Skin epidermis (tissue), 12 donors: ENCODE measurements at regions not wholly inside any gene's neighbourhood (a gene's known extent, or its start where the extent isn't known, plus 50 kb on each side); places are given as distances from the start of the nearest gene placed in this dataset.
A peak's percentile ranks its signal among the peaks of the same experiment; 100 is the strongest.

Experiments
- H3K27ac ChIP-seq, 21 experiments: fragments of 200-600 bp; sonication (generic) in 11 of 21; one replicate each; pipeline ENCODE4 v1.5.0; 2020; ENCODE audit warnings: mild to moderate bottlenecking in 3 of 21, inconsistent platforms in 2 of 21, moderate library complexity in 2 of 21
- H3K4me3 ChIP-seq, 7 experiments: fragments of 200-600 bp; sonication (generic) in 2 of 7; one replicate each; pipeline ENCODE4 v1.5.0; 2020; ENCODE audit warnings: inconsistent platforms in 2 of 7, mild to moderate bottlenecking in 2 of 7, moderate library complexity in 1 of 7

DNA sequence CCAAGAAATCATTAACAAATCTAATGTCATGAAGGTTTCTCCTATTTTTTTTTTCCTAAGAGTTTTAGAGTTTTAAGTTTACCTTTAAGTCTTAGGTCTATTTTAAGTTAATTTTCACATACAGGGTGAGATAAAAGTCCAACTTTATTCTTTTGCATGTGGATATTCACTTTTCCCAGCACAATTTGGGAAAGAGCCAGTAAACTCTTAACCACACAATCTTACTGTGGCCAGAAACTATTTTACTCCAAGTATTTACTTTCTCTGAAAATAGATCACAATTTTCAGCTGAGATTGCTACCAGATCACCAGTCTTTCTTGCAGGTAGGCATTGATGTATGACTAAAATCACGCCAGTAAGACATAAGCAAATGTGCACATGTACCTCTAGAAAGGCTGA, 728.5 kb downstream of the TNS3 start:
- Histone ChIP-seq H3K27ac (no peak overlapping the region), H3K4me3 (no peak overlapping the region)

GRCh38 chr7:46852795-46853194, 729.1 kb downstream of the TNS3 start:
- H3K4me3 ChIP-seq, result no peak overlapping the region

GRCh38 chr7:46850563-46851330, 731.2 kb downstream of the TNS3 start:
- Histone ChIP-seq H3K27ac (no peak overlapping the region), H3K4me3 (no peak overlapping the region)

More at GRCh38 chr7:46852795-46853194, 729.1 kb downstream of the TNS3 start:
- H3K27ac ChIP-seq, result no peak overlapping the region

DNA sequence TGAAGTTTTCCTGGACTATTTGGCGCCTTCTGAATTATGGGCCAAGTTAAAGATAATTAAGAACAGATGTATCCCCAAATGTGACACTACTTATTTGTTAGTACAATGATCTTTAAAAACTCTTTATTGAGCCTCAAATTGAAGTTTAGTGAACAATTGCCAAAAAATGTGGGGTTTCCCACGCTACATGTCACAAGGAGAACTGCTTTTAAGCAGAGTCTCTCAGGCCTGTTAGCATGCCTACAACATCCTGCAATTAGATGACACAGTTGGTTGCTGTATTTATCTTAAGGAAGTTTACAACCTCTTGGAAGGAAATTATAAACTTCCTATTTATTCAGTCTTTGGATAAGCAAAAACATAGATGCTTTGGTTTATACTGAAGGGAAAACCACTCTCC, 733.0 kb downstream of the TNS3 start:
- H3K27ac ChIP-seq, result no peak overlapping the region
- H3K4me3 ChIP-seq, result no peak overlapping the region

GRCh38 chr7:46848311-46848710, 733.6 kb downstream of the TNS3 start:
- no peak overlapping the region for H3K4me3 ChIP-seq
- H3K27ac ChIP-seq, result no peak overlapping the region

GRCh38 chr7:46847126-46847525, 734.8 kb downstream of the TNS3 start:
- Histone ChIP-seq H3K27ac (no peak overlapping the region), H3K4me3 (no peak overlapping the region)

GRCh38 chr7:46844486-46844885, 737.4 kb downstream of the TNS3 start:
- no peak overlapping the region for H3K27ac ChIP-seq
- H3K4me3 ChIP-seq, result no peak overlapping the region

DNA sequence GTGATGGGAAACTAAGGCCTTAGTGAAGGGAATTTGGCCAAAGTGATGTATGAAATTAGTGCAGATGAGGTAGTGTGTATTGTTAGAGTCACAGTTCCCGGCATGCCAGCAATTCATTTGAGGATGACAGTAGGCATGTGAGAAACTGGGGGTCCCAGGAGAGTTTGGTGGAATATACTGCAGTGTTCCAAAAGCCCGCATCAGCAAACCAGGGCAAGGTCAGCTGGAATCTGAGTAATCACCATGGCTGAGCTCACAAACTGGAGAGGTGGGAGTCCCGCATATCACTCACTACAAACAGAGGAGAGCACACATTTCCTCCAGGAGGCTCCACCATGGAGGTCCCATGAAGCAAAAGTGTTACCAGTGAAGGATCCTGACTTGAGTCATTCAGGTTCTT, 740.7 kb downstream of the TNS3 start:
- no peak overlapping the region for H3K4me3 ChIP-seq
- no peak overlapping the region for H3K27ac ChIP-seq

GRCh38 chr7:46839651-46840050, 742.3 kb downstream of the TNS3 start:
- Histone ChIP-seq H3K27ac (no peak overlapping the region), H3K4me3 (no peak overlapping the region)

DNA sequence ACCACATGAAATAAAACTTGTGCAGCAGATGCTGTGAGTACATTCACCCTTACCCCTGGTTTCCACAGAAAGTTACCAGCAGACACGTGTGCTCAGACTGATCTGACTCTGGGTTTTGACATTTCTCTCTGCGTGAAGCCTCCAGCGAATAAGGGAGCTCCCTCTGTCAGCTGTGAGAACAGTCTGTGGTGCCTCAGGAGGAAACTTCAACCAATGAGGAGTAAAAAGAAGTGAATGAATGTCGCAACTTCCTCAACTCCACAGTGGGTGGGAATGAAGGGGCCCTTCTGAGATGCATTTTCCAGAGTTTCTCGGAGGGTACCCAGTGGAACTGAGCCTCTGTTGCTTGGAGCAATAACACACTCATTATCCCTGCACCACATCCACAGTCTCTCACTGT, 743.4 kb downstream of the TNS3 start:
- H3K27ac ChIP-seq, result no peak overlapping the region
- H3K4me3 ChIP-seq, result no peak overlapping the region

GRCh38 chr7:46835556-46835955, 746.4 kb downstream of the TNS3 start:
- H3K27ac ChIP-seq, result no peak overlapping the region
- no peak overlapping the region for H3K4me3 ChIP-seq

DNA sequence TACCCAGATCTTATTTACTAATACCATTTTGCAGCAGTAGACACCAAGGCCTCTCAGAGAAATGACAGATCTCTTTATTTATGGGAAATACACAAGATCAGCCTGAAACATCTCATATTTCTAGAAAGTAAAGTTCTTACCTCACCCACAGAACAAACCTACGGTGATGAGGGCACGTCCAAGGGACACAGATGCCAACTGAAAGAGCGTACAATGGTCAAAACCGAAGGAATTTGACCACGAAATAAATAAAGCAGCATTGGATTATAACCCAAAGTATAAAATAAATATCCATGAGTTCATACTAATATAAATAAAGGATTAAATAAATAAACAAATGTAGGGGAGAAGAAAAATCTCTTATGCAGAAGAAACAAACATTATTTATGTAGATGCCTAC, 747.0 kb downstream of the TNS3 start:
- Histone ChIP-seq H3K4me3 (no peak overlapping the region), H3K27ac (no peak overlapping the region)

- no peak overlapping the region for H3K4me3 ChIP-seq
- no peak overlapping the region for H3K27ac ChIP-seq
Observed at GRCh38 chr7:46833197-46833596, 748.7 kb downstream of the TNS3 start.

GRCh38 chr7:46832136-46832535, 749.8 kb downstream of the TNS3 start:
- Histone ChIP-seq H3K27ac (no peak overlapping the region), H3K4me3 (no peak overlapping the region)

GRCh38 chr7:46819819-46820218, 762.1 kb downstream of the TNS3 start:
- Histone ChIP-seq H3K4me3 (no peak overlapping the region), H3K27ac (no peak overlapping the region)

- H3K4me3 ChIP-seq, result no peak overlapping the region
- no peak overlapping the region for H3K27ac ChIP-seq
Observed at GRCh38 chr7:46814516-46815250, 767.2 kb downstream of the TNS3 start.

- no peak overlapping the region for H3K4me3 ChIP-seq
- peak overlapping the region in 3 of 21 experiments; percentile 11 to 68 (median 38) for H3K27ac ChIP-seq
Observed at GRCh38 chr7:46812101-46812675, 769.7 kb downstream of the TNS3 start.

- Histone ChIP-seq H3K4me3 (no peak overlapping the region), H3K27ac (peak overlapping the region in 4 of 21 experiments; percentile 17 to 68 (median 37))
Observed at GRCh38 chr7:46811529-46811928, 770.4 kb downstream of the TNS3 start.

DNA sequence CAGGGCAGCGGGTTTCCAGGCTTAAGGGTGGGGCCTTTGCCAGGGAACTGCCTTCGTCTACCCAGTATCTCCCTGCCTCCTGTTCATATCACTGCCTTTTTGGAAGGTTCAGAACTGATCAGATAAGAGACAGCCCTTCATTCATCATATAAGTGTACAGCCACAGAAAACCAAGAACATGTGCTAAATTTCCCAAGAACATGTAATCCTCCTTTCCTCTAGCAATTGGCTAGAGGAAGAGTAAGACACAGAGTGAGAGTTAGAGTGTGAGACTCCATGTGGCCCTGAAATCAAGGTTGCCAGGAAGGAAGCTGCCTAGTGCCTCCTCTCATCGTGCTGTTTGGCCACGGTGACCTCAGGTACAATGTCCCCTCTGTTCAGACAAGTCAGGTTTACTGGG, 770.9 kb downstream of the TNS3 start:
- H3K27ac ChIP-seq, result peak overlapping the region in 5 of 21 experiments; percentile 17 to 42 (median 33)
- no peak overlapping the region for H3K4me3 ChIP-seq

DNA sequence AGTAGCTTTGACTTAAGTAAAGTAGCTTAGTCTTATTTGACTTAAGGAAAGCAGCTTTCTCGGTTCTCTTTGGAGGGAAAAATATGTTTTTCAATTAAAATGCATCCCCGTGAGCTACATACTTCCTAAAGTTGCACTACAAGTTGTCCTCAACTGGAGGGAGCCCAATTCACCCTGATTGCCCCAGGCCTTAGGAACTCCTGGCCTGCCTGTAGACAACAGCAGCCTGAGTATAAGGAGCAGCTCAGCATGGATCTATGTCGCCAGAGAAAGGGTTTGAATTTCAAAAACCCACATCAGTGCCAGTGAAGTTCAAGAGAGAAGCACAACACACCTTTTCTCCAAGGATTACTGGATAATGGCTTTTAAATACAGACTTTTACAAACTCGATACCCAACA, 772.0 kb downstream of the TNS3 start:
- Histone ChIP-seq H3K27ac (no peak overlapping the region), H3K4me3 (no peak overlapping the region)

- H3K27ac ChIP-seq, result no peak overlapping the region
- no peak overlapping the region for H3K4me3 ChIP-seq
Observed at GRCh38 chr7:46806856-46807255, 775.1 kb downstream of the TNS3 start.
